DOHH2 (cell line): ENCODE measurements at regions not wholly inside any gene's neighbourhood (a gene's known extent, or its start where the extent isn't known, plus 50 kb on each side); places are given as distances from the start of the nearest gene placed in this dataset.

ENCODE experiments used
- H3F3A ChIP-seq: fragments of 200-600 bp; sonication (generic), shearing (Covaris generic); 2 replicates; pipeline ENCODE4 v1.6.0; 2016; ENCODE audit warnings: antibody characterized with exemption, mild to moderate bottlenecking; ENCODE audit not compliant: control insufficient read depth, insufficient read depth
- H3K27ac ChIP-seq: fragments of 200-600 bp; sonication (generic); 2 replicates; pipeline ENCODE4 v1.5.1; 2014; ENCODE audit warnings: low read depth, mild to moderate bottlenecking, low read length, moderate library complexity
- H3K27me3 ChIP-seq: fragments of 200-600 bp; sonication (generic); 2 replicates; pipeline ENCODE4 v1.6.1; 2014; ENCODE audit warnings: mild to moderate bottlenecking, low read length, mixed read lengths; ENCODE audit not compliant: control insufficient read depth
- H3K36me3 ChIP-seq: fragments of 200-600 bp; sonication (generic); 2 replicates; pipeline ENCODE4 v1.6.1; 2014; ENCODE audit warnings: mild to moderate bottlenecking, low read length, moderate library complexity, mixed read lengths; ENCODE audit not compliant: control insufficient read depth
- H3K4me1 ChIP-seq: fragments of 200-600 bp; sonication (generic); 2 replicates; pipeline ENCODE4 v1.6.1; 2014; ENCODE audit warnings: mild to moderate bottlenecking, low read length, mixed read lengths; ENCODE audit not compliant: control insufficient read depth
- H3K4me2 ChIP-seq: fragments of 200-600 bp; sonication (generic); 2 replicates; pipeline ENCODE4 v1.6.0; 2014; ENCODE audit warnings: mild to moderate bottlenecking, low read length, moderate library complexity
- H3K4me3 ChIP-seq: fragments of 200-600 bp; sonication (generic); 2 replicates; pipeline ENCODE4 v1.5.1; 2014; ENCODE audit warnings: mild to moderate bottlenecking, low read length, mixed read lengths
- H3K79me2 ChIP-seq: fragments of 200-600 bp; sonication (generic); 2 replicates; pipeline ENCODE4 v1.6.1; 2014; ENCODE audit warnings: mild to moderate bottlenecking, low read length, mixed read lengths; ENCODE audit not compliant: control insufficient read depth
- H3K9me2 ChIP-seq: fragments of 200-600 bp; sonication (generic); replicated peaks from 2 replicates; pipeline ENCODE4 v1.6.1; 2014; ENCODE audit warnings: mild to moderate bottlenecking, low read length, mixed read lengths; ENCODE audit not compliant: control insufficient read depth
- H3K9me3 ChIP-seq: fragments of 200-600 bp; sonication (generic); 2 replicates; pipeline ENCODE4 v1.6.1; 2014; ENCODE audit warnings: antibody characterized with exemption, low read length, mixed read lengths; ENCODE audit not compliant: control insufficient read depth, insufficient read depth
- H4K20me1 ChIP-seq: fragments of 200-600 bp; sonication (generic); 2 replicates; pipeline ENCODE4 v1.6.0; 2014; ENCODE audit warnings: low read depth, mild to moderate bottlenecking, antibody characterized with exemption, low read length, moderate library complexity; ENCODE audit not compliant: control insufficient read depth, insufficient read depth
- EZH2phosphoT487 ChIP-seq: fragments of 200-600 bp; sonication (generic); IDR thresholded peaks from 2 replicates; pipeline ENCODE4 v1.6.1; 2017; ENCODE audit warnings: borderline replicate concordance, mild to moderate bottlenecking, antibody characterized with exemption, low read length, moderate library complexity, mixed read lengths
- TF ChIP-seq, protein P1 (sequence below): fragments of 200-600 bp; sonication (generic); IDR thresholded peaks from one replicate; pipeline ENCODE4 v1.5.1; 2014; ENCODE audit warnings: antibody characterized with exemption, mild to moderate bottlenecking, low read depth, low read length; ENCODE audit not compliant: poor library complexity, severe bottlenecking

DNA sequence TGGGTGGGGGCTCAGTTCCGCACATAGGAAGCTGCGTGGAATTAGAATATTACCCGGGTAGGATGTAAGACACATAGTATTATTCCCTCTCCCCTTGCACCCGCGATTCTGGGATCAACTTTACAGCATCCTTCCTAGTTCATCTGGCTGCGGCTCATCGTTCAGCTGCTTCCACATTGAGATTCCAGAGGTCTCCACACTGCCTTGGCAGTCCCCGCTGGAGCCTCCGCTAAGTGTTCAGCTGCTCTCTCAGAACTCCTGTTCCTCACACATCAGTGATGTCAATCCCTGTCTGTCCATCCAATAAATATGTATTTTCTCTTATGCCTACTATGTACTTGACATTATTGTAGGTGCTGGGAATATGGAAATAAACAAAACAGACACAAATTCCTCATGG is 135.6 kb upstream of the SYT6 start:
- Histone ChIP-seq H4K20me1 (no peaks in the 10 kb centered on the region), H3K27me3 (peaks cover 4% of the 10 kb centered on the region; the same call in 1 of the 2 replicates), H3K79me2 (no peaks in the 10 kb centered on the region), H3F3A (no peaks in the 10 kb centered on the region), H3K36me3 (no peaks in the 10 kb centered on the region), H3K4me2 (no peak overlapping the region), H3K9me2 (no peaks in the 10 kb centered on the region), H3K4me3 (no peak overlapping the region), H3K9me3 (no peaks in the 10 kb centered on the region), H3K27ac (no peak overlapping the region), H3K4me1 (no peaks in the 10 kb centered on the region)
- no peak for TF ChIP-seq EZH2phosphoT487
- TF ChIP-seq, protein P1, sequence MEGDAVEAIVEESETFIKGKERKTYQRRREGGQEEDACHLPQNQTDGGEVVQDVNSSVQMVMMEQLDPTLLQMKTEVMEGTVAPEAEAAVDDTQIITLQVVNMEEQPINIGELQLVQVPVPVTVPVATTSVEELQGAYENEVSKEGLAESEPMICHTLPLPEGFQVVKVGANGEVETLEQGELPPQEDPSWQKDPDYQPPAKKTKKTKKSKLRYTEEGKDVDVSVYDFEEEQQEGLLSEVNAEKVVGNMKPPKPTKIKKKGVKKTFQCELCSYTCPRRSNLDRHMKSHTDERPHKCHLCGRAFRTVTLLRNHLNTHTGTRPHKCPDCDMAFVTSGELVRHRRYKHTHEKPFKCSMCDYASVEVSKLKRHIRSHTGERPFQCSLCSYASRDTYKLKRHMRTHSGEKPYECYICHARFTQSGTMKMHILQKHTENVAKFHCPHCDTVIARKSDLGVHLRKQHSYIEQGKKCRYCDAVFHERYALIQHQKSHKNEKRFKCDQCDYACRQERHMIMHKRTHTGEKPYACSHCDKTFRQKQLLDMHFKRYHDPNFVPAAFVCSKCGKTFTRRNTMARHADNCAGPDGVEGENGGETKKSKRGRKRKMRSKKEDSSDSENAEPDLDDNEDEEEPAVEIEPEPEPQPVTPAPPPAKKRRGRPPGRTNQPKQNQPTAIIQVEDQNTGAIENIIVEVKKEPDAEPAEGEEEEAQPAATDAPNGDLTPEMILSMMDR, result no peak

DNA sequence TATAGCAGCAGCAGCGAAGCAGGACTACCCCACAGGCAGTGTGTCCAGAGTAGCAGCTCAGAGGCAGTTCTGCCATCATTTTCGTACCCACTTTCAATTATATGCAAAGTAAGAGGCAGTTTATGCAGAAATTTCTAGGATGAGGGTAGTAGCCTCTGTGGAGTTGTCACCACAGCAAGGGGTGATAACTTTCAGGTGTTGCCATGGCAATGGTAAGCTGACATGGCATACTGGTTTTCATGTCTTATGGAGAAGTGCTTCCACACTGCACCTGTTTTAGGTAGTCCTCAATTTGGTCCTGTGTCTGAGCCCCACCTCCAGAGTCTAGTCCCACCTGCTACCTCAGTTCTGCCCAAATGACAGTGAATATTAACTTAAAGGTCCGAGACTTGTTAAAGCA is 133.3 kb upstream of the SYT6 start:
- Histone ChIP-seq H3K9me3 (no peaks in the 10 kb centered on the region), H3K27me3 (peaks cover 4% of the 10 kb centered on the region; the same call in 1 of the 2 replicates), H4K20me1 (no peaks in the 10 kb centered on the region), H3K36me3 (no peaks in the 10 kb centered on the region), H3K4me1 (no peaks in the 10 kb centered on the region), H3F3A (no peaks in the 10 kb centered on the region), H3K4me3 (no peak overlapping the region), H3K4me2 (no peak overlapping the region), H3K79me2 (no peaks in the 10 kb centered on the region), H3K27ac (no peak overlapping the region), H3K9me2 (no peaks in the 10 kb centered on the region)
- TF ChIP-seq, protein P1, result no peak
- TF ChIP-seq EZH2phosphoT487, result no peak

DNA sequence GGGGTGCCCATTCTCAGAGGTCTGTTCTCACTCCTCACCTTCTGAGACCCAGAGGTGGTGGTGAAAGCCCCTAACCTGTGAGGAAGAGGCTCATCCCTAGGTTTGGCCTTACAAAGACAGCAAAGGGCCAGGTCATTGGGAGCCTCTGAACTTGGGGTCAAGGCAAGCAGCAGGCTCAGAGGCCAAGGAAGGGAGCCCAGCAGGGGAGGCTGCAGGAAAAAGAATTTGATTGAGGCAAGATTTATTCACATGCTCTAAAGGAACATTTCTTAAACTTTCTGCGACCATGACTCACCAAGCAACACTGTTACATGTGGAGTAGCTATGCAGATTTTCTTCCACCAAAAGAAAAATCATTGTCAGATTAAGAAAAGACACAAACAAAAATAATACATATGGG is 132.5 kb upstream of the SYT6 start:
- Histone ChIP-seq H3K9me2 (no peaks in the 10 kb centered on the region), H3K4me2 (no peak overlapping the region), H3K79me2 (no peaks in the 10 kb centered on the region), H3K36me3 (no peaks in the 10 kb centered on the region), H3K27ac (no peak overlapping the region), H4K20me1 (no peaks in the 10 kb centered on the region), H3F3A (no peaks in the 10 kb centered on the region), H3K9me3 (no peaks in the 10 kb centered on the region), H3K4me1 (no peaks in the 10 kb centered on the region), H3K27me3 (peaks cover 4% of the 10 kb centered on the region; the same call in 1 of the 2 replicates), H3K4me3 (no peak overlapping the region)
- TF ChIP-seq EZH2phosphoT487, result no peak
- TF ChIP-seq, protein P1, result no peak

DNA sequence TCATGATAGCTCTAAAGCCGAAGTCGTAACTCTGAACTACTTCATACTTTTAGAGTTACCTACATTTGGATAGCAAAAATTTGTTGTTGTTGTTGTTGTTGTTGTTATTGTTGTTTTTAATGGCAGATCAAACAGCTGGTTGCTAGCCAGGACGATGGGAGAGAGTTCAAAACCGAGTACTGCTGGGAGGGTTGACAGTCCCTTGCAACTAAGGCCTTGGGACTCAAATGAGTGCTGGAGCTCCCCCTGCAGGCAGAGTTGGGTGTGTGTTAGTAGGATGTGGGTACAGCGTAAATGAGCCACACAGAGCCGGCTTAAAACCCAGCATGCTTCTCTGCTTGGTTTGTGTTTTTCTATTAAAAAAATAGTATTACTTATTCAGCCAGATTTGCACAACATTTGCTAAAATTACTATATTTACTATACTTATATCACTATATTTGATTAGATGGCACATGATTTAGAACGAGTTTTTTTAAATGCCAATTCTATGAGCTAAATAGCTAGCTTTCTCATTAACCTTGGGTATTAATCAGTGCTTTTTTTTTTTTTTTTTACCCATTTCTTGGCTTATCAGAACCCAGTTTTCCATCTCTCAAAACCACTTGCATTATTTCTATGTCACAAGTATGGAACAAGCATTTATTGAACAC is 129.2 kb upstream of the SYT6 start:
- Histone ChIP-seq H3F3A (no peaks in the 10 kb centered on the region), H3K4me2 (no peak overlapping the region), H3K79me2 (no peaks in the 10 kb centered on the region), H3K9me3 (no peaks in the 10 kb centered on the region), H3K27ac (no peak overlapping the region), H3K36me3 (no peaks in the 10 kb centered on the region), H3K4me1 (no peaks in the 10 kb centered on the region), H3K4me3 (no peak overlapping the region), H3K27me3 (peaks cover 6% of the 10 kb centered on the region; the same call in 1 of the 2 replicates), H4K20me1 (no peaks in the 10 kb centered on the region), H3K9me2 (no peaks in the 10 kb centered on the region)
- TF ChIP-seq EZH2phosphoT487, result no peak
- TF ChIP-seq, protein P1, result peak; percentile 81
